ENCODE measurements at regions not wholly inside any gene's neighbourhood (a gene's known extent, or its start where the extent isn't known, plus 50 kb on each side); places are given as distances from the start of the nearest gene placed in this dataset.
A peak's percentile ranks its signal among the peaks of the same experiment; 100 is the strongest.
"Not testable (repeated sequence)": the region's sequence is repeated elsewhere in the genome, so short reads cannot be mapped to it uniquely, and the experiment has no call there.

DNA sequence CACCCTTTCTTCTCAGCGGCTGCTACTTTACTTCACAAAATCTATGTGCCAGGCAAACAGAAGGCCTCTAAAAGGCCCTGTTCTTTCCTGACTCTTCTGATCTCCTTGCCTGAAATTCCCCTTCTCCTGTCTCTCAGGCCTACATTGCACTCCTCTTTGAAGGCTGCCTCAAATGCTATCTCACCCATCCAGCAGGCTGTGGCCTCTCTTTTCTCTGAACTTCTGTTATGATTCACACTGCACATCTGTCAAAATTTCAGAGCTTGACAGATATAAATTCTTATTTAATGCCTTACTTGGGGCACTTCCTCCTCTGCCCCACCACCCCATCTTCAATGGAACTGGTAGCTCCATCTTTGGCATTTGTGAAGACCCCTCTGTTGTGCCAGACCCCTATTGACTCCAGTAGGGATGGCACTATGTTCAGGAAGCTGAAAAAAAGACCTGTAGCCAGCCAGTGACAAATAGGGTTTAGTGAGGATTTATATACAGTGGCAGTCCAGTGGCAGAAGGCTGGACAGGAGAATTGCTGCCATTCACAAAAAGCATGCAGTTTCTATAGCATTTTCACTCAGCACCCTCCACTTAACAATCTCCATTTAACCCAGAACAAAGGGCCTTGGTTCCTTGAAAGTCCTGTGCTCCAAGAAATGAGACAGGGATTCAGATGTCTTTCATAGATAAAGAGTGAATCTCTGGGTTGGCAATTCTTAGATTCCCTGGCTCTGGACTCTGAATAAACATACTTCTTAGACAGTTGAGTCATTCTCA, 415.8 kb upstream of the GRM7 start:
- Histone ChIP-seq H3K9ac (ENCODE audit: low read depth, low read length) (no peak overlapping the region), H3K4me3 (ENCODE audit: low read depth, low read length) (no peak overlapping the region), H3K9me3 (ENCODE audit: control insufficient read depth, insufficient read depth, low read length) (no peaks in the 10 kb centered on the region), H3K4me1 (ENCODE audit: control insufficient read depth, insufficient read depth, low read length) (no peaks in the 10 kb centered on the region), H3K27me3 (ENCODE audit: control insufficient read depth, insufficient read depth, low read length) (no peaks in the 10 kb centered on the region), H3K36me3 (ENCODE audit: control insufficient read depth, insufficient read depth, low read length) (no peaks in the 10 kb centered on the region)

DNA sequence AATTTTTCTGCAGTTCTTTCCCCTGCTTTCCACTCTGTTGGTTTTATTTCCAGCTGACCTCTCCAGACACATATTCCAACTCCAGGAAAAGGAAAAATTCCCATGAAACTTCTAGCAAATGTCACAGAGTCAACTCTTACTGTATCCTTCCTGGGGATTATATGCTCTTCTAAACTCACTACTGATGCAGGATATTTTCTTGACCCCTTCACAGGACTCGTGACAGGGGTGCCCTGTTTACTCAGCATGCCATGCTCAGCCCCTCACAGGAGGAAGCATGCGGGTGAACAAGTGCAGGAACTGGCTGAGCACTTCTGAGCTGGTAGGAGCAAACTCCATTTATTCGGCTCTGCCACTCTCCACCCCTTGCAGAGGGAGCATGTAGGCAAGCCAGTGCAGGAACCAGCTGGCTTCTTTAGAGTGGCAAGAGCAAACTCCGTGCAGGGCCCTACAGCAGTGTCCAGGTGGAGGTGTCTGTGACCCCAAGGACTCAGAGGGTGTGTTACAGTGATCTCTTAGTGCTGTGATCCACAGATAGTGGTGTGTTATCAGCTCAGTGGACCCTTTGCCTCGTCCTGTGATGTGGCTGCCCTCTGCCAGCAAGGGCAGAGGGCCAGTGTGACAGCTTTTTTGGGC, 413.6 kb upstream of the GRM7 start:
- Histone ChIP-seq H3K27me3 (ENCODE audit: control insufficient read depth, insufficient read depth, low read length) (no peaks in the 10 kb centered on the region), H3K36me3 (ENCODE audit: control insufficient read depth, insufficient read depth, low read length) (no peaks in the 10 kb centered on the region), H3K9me3 (ENCODE audit: control insufficient read depth, insufficient read depth, low read length) (no peaks in the 10 kb centered on the region), H3K4me1 (ENCODE audit: control insufficient read depth, insufficient read depth, low read length) (no peaks in the 10 kb centered on the region), H3K9ac (ENCODE audit: low read depth, low read length) (no peak overlapping the region), H3K4me3 (ENCODE audit: low read depth, low read length) (no peak overlapping the region)

GRCh38 chr3:6448011-6448410, 412.9 kb upstream of the GRM7 start:
- H3K4me3 ChIP-seq (ENCODE audit: low read depth, low read length): no peak overlapping the region
- H3K9me3 ChIP-seq (ENCODE audit: control insufficient read depth, insufficient read depth, low read length): no peaks in the 10 kb centered on the region
- no peaks in the 10 kb centered on the region for H3K27me3 ChIP-seq (ENCODE audit: control insufficient read depth, insufficient read depth, low read length)
- H3K9ac ChIP-seq (ENCODE audit: low read depth, low read length): no peak overlapping the region
- H3K4me1 ChIP-seq (ENCODE audit: control insufficient read depth, insufficient read depth, low read length): no peaks in the 10 kb centered on the region
- no peaks in the 10 kb centered on the region for H3K36me3 ChIP-seq (ENCODE audit: control insufficient read depth, insufficient read depth, low read length)

GRCh38 chr3:6449099-6449498, 411.8 kb upstream of the GRM7 start:
- H3K36me3 ChIP-seq (ENCODE audit: control insufficient read depth, insufficient read depth, low read length): no peaks in the 10 kb centered on the region
- H3K9me3 ChIP-seq (ENCODE audit: control insufficient read depth, insufficient read depth, low read length): no peaks in the 10 kb centered on the region
- H3K9ac ChIP-seq (ENCODE audit: low read depth, low read length): no peak overlapping the region
- no peaks in the 10 kb centered on the region for H3K27me3 ChIP-seq (ENCODE audit: control insufficient read depth, insufficient read depth, low read length)
- no peaks in the 10 kb centered on the region for H3K4me1 ChIP-seq (ENCODE audit: control insufficient read depth, insufficient read depth, low read length)
- no peak overlapping the region for H3K4me3 ChIP-seq (ENCODE audit: low read depth, low read length)

DNA sequence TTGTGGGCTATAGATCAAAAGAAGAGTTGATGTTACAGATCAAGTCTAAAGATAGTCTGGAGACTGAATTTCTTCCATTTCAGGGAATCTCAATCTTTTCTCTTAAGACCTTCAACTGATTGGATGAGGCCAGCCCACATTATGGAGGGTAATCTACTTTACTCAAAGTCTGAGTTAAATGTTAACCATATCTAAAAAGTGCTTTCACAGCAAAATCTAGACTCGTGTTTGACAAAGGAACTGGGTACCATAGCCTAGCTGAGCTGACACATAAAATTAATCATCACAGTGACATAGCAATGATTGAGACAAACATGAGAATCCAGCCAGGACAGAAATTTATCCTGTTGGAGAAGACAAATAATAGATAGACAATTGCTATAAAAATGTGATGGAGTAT, 407.9 kb upstream of the GRM7 start:
- Histone ChIP-seq H3K4me3 (ENCODE audit: low read depth, low read length) (no peak overlapping the region), H3K9ac (ENCODE audit: low read depth, low read length) (no peak overlapping the region), H3K9me3 (ENCODE audit: control insufficient read depth, insufficient read depth, low read length) (no peaks in the 10 kb centered on the region), H3K36me3 (ENCODE audit: control insufficient read depth, insufficient read depth, low read length) (no peaks in the 10 kb centered on the region), H3K4me1 (ENCODE audit: control insufficient read depth, insufficient read depth, low read length) (no peaks in the 10 kb centered on the region), H3K27me3 (ENCODE audit: control insufficient read depth, insufficient read depth, low read length) (no peaks in the 10 kb centered on the region)

- H3K4me3 ChIP-seq (ENCODE audit: low read depth, low read length): no peak overlapping the region
- no peaks in the 10 kb centered on the region for H3K36me3 ChIP-seq (ENCODE audit: control insufficient read depth, insufficient read depth, low read length)
- H3K4me1 ChIP-seq (ENCODE audit: control insufficient read depth, insufficient read depth, low read length): no peaks in the 10 kb centered on the region
- H3K9ac ChIP-seq (ENCODE audit: low read depth, low read length): no peak overlapping the region
- H3K9me3 ChIP-seq (ENCODE audit: control insufficient read depth, insufficient read depth, low read length): no peaks in the 10 kb centered on the region
- no peaks in the 10 kb centered on the region for H3K27me3 ChIP-seq (ENCODE audit: control insufficient read depth, insufficient read depth, low read length)
These were observed 405.9 kb upstream of the GRM7 start for GRCh38 chr3:6455031-6455430.

DNA sequence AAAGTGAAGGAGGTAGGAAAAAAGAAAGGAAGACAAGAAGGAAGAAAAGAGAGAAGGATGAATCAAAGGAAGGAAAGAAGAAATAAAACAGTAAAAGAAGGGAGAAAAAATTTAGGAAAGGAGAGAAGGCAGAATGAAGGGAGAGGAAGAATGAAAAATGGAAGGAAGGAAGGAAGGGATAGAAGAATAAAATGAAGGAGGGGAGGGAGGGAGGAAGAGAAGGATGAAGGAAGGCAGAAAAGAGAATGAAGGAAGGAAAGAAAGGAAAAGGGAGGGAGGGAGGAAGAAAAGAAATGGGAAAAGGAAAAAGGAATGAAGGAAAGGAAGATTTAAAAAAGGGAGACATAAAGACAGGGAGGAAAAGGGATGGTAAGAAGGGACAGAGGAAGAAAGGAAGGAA, 393.7 kb upstream of the GRM7 start:
- Histone ChIP-seq H3K36me3 (ENCODE audit: control insufficient read depth, insufficient read depth, low read length) (no peaks in the 10 kb centered on the region), H3K9ac (ENCODE audit: low read depth, low read length) (no peak overlapping the region), H3K4me1 (ENCODE audit: control insufficient read depth, insufficient read depth, low read length) (no peaks in the 10 kb centered on the region), H3K9me3 (ENCODE audit: control insufficient read depth, insufficient read depth, low read length) (no peaks in the 10 kb centered on the region), H3K27me3 (ENCODE audit: control insufficient read depth, insufficient read depth, low read length) (no peaks in the 10 kb centered on the region), H3K4me3 (ENCODE audit: low read depth, low read length) (no peak overlapping the region)

DNA sequence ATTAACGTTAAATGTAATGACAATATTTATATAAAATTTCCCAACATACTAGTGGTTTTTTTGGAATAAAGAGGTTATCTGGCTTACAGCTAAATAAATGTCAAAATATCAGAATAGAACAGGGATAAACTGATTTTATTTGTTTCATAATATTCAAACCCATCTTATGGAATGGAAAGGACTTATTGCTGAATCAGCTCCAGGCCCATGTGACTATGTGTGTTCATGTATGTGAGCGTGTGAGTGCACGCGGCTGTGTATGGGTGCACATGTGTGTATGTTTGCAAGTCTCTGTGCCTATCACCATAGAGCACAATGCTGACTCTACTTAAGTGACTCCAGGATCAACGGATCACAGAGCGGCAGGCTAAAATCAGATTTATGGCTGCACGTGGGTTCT, 392.3 kb upstream of the GRM7 start:
- Histone ChIP-seq H3K4me3 (ENCODE audit: low read depth, low read length) (no peak overlapping the region), H3K36me3 (ENCODE audit: control insufficient read depth, insufficient read depth, low read length) (no peaks in the 10 kb centered on the region), H3K9me3 (ENCODE audit: control insufficient read depth, insufficient read depth, low read length) (no peaks in the 10 kb centered on the region), H3K27me3 (ENCODE audit: control insufficient read depth, insufficient read depth, low read length) (no peaks in the 10 kb centered on the region), H3K4me1 (ENCODE audit: control insufficient read depth, insufficient read depth, low read length) (no peaks in the 10 kb centered on the region), H3K9ac (ENCODE audit: low read depth, low read length) (no peak overlapping the region)

- H3K9ac ChIP-seq (ENCODE audit: low read depth, low read length): no peak overlapping the region
- H3K27me3 ChIP-seq (ENCODE audit: control insufficient read depth, insufficient read depth, low read length): no peaks in the 10 kb centered on the region
- H3K9me3 ChIP-seq (ENCODE audit: control insufficient read depth, insufficient read depth, low read length): no peaks in the 10 kb centered on the region
- H3K4me1 ChIP-seq (ENCODE audit: control insufficient read depth, insufficient read depth, low read length): no peaks in the 10 kb centered on the region
- H3K36me3 ChIP-seq (ENCODE audit: control insufficient read depth, insufficient read depth, low read length): no peaks in the 10 kb centered on the region
- H3K4me3 ChIP-seq (ENCODE audit: low read depth, low read length): no peak overlapping the region
These were observed 389.2 kb upstream of the GRM7 start for GRCh38 chr3:6471744-6472143.

DNA sequence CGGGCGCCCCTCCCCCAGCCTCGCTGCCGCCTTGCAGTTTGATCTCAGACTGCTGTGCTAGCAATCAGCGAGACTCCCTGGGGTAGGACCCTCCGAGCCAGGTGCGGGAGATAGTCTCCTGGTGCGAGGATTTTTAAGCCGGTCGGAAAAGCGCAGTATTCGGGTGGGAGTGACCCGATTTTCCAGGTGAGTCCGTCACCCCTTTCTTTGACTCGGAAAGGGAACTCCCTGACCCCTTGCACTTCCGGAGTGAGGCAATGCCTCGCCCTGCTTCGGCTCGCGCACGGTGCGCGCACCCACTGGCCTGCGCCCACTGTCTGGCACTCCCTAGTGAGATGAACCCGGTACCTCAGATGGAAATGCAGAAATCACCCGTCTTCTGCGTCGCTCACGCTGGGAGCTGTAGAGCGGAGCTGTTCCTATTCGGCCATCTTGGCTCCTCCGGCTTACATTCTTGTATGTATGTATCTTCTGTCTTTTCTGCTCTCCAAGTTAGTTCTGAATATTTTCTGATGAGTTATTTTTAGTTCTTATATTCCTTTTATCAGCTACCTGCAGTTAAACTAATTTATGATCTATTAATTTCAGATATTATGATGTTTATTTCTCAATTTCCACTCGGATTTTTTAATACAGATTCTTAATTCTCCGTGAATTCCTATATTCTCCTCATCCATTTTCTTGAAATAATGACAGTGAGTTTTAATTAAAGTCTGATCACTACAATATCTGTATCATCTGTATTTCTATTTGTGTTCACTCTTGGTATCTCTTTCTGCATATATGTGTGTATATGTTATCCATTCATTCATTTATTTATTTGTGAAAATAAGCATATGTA, 370.2 kb upstream of the GRM7 start:
- Histone ChIP-seq H3K4me3 (ENCODE audit: low read depth, low read length) (peak overlapping the region; percentile 41), H3K9ac (ENCODE audit: low read depth, low read length) (peak overlapping the region; percentile 9)
- H3K9me3 ChIP-seq (ENCODE audit: control insufficient read depth, insufficient read depth, low read length); H3K4me1 ChIP-seq (ENCODE audit: control insufficient read depth, insufficient read depth, low read length); H3K36me3 ChIP-seq (ENCODE audit: control insufficient read depth, insufficient read depth, low read length); H3K27me3 ChIP-seq (ENCODE audit: control insufficient read depth, insufficient read depth, low read length): not testable (repeated sequence)

DNA sequence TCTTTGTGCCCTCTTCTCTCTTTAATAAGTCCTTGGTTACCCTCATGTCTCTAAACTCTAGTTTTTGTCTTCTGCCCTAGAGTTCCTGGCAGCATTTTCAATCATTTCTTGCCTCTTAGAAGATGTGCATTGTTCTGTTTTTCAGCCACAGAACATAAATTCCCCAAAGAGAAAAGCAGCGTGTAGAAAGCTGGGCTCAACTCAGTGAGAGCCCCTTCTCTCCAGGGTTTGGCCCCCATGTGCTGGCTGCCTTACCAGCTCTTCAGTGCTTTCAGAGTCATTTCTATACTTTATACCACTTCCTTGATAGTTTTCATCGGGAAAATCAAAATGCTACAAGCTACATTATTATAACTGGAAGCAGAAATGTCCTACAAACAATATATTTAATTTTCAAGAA, 369.1 kb upstream of the GRM7 start:
- Histone ChIP-seq H3K4me1 (ENCODE audit: control insufficient read depth, insufficient read depth, low read length) (no peaks in the 10 kb centered on the region), H3K27me3 (ENCODE audit: control insufficient read depth, insufficient read depth, low read length) (no peaks in the 10 kb centered on the region), H3K9ac (ENCODE audit: low read depth, low read length) (no peak overlapping the region), H3K36me3 (ENCODE audit: control insufficient read depth, insufficient read depth, low read length) (no peaks in the 10 kb centered on the region), H3K4me3 (ENCODE audit: low read depth, low read length) (peak overlapping the region; percentile 41), H3K9me3 (ENCODE audit: control insufficient read depth, insufficient read depth, low read length) (no peaks in the 10 kb centered on the region)

- no peak overlapping the region for H3K4me3 ChIP-seq (ENCODE audit: low read depth, low read length)
- H3K9ac ChIP-seq (ENCODE audit: low read depth, low read length): no peak overlapping the region
- no peaks in the 10 kb centered on the region for H3K27me3 ChIP-seq (ENCODE audit: control insufficient read depth, insufficient read depth, low read length)
These were observed 368.6 kb upstream of the GRM7 start for GRCh38 chr3:6492306-6492705.

More at GRCh38 chr3:6492306-6492705, 368.6 kb upstream of the GRM7 start:
- Histone ChIP-seq H3K9me3 (ENCODE audit: control insufficient read depth, insufficient read depth, low read length) (no peaks in the 10 kb centered on the region), H3K36me3 (ENCODE audit: control insufficient read depth, insufficient read depth, low read length) (no peaks in the 10 kb centered on the region), H3K4me1 (ENCODE audit: control insufficient read depth, insufficient read depth, low read length) (no peaks in the 10 kb centered on the region)
